ENCODE measurements at regions not wholly inside any gene's neighbourhood (a gene's known extent, or its start where the extent isn't known, plus 50 kb on each side); places are given as distances from the start of the nearest gene placed in this dataset.

GRCh38 chr14:23725980-23726710 lies 90.0 kb downstream of the DHRS2 start:
- no peak for DNase-seq (ENCODE audit: low read depth, low spot score)
- H3K27ac ChIP-seq (ENCODE audit: control insufficient read depth, insufficient read depth, low read length), result no peak overlapping the region
- dilution Hi-C loops (cut with MboI; ENCODE audit: extremely low pct_ligation_motif_present, low sequenced_read_pairs), result no loop called here

GRCh38 chr14:23727566-23728335 lies 91.6 kb downstream of the DHRS2 start:
- no peak overlapping the region for H3K4me2 ChIP-seq (ENCODE audit: control insufficient read depth, extremely low read depth, insufficient read depth, low read depth, low read length)
- H3K9me1 ChIP-seq (ENCODE audit: control insufficient read depth, extremely low read depth, insufficient read depth, low read length), result no peaks in the 10 kb centered on the region
- H3K27ac ChIP-seq (ENCODE audit: control insufficient read depth, insufficient read depth, low read length), result no peak overlapping the region
- no peaks in the 10 kb centered on the region for H3K79me2 ChIP-seq (ENCODE audit: control insufficient read depth, insufficient read depth, low read length)
- H4K20me1 ChIP-seq (ENCODE audit: control insufficient read depth, extremely low read depth, insufficient read depth, low read length), result no peaks in the 10 kb centered on the region
- DNase-seq (ENCODE audit: low read depth, low spot score), result peak; percentile 23
- no peak for TF ChIP-seq EZH2 (IDR thresholded peaks at IDR 0.05; ENCODE audit: low read length)
- peak; percentile 42 to 50 (median 45) for TF ChIP-seq CTCF (optimal IDR thresholded peaks at IDR 0.05 in 1 of 3, IDR thresholded peaks at IDR 0.05 in 1 of 3, conservative IDR thresholded peaks at IDR 0.05 in 1 of 3; ENCODE audit: extremely low read depth in 1 of 3, insufficient read depth in 2 of 3, low read length in 3 of 3)
- H3K4me1 ChIP-seq (ENCODE audit: control insufficient read depth, extremely low read depth, insufficient read depth, low read length), result peaks cover 5% of the 10 kb centered on the region
- no peak overlapping the region for H3K4me3 ChIP-seq (ENCODE audit: control insufficient read depth in 2 of 3, extremely low read depth in 1 of 3, insufficient read depth in 2 of 3, low read depth in 1 of 3, low read length in 3 of 3)
- H2AFZ ChIP-seq (ENCODE audit: control insufficient read depth, low read length), result no peak overlapping the region
- H3K9ac ChIP-seq (ENCODE audit: control insufficient read depth, extremely low read depth, insufficient read depth, low read length), result no peak overlapping the region
- H3K9me3 ChIP-seq (ENCODE audit: control insufficient read depth, low read depth, low read length), result no peaks in the 10 kb centered on the region
- no peak for FAIRE-seq
- H3K36me3 ChIP-seq (ENCODE audit: control insufficient read depth in 2 of 2, extremely low read depth in 1 of 2, insufficient read depth in 2 of 2, low read length in 2 of 2), result no peaks in the 10 kb centered on the region
- dilution Hi-C loops (cut with MboI; ENCODE audit: extremely low pct_ligation_motif_present, low sequenced_read_pairs), result no loop called here
- H3K27me3 ChIP-seq (ENCODE audit: control insufficient read depth, extremely low read depth, insufficient read depth, low read length), result no peaks in the 10 kb centered on the region

More at GRCh38 chr14:23725980-23726710, 90.0 kb downstream of the DHRS2 start:
- Histone ChIP-seq H3K4me1 (ENCODE audit: control insufficient read depth, extremely low read depth, insufficient read depth, low read length) (peaks cover 5% of the 10 kb centered on the region), H4K20me1 (ENCODE audit: control insufficient read depth, extremely low read depth, insufficient read depth, low read length) (no peaks in the 10 kb centered on the region), H3K9me1 (ENCODE audit: control insufficient read depth, extremely low read depth, insufficient read depth, low read length) (no peaks in the 10 kb centered on the region), H3K79me2 (ENCODE audit: control insufficient read depth, insufficient read depth, low read length) (no peaks in the 10 kb centered on the region), H3K36me3 (ENCODE audit: control insufficient read depth in 2 of 2, extremely low read depth in 1 of 2, insufficient read depth in 2 of 2, low read length in 2 of 2) (no peaks in the 10 kb centered on the region), H3K4me2 (ENCODE audit: control insufficient read depth, extremely low read depth, insufficient read depth, low read depth, low read length) (no peak overlapping the region), H3K9ac (ENCODE audit: control insufficient read depth, extremely low read depth, insufficient read depth, low read length) (no peak overlapping the region), H2AFZ (ENCODE audit: control insufficient read depth, low read length) (no peak overlapping the region), H3K4me3 (ENCODE audit: control insufficient read depth in 2 of 3, extremely low read depth in 1 of 3, insufficient read depth in 2 of 3, low read depth in 1 of 3, low read length in 3 of 3) (no peak overlapping the region), H3K27me3 (ENCODE audit: control insufficient read depth, extremely low read depth, insufficient read depth, low read length) (no peaks in the 10 kb centered on the region), H3K9me3 (ENCODE audit: control insufficient read depth, low read depth, low read length) (no peaks in the 10 kb centered on the region)
- no peak for FAIRE-seq
- TF ChIP-seq CTCF (optimal IDR thresholded peaks at IDR 0.05 in 1 of 3, IDR thresholded peaks at IDR 0.05 in 1 of 3, conservative IDR thresholded peaks at IDR 0.05 in 1 of 3; ENCODE audit: extremely low read depth in 1 of 3, insufficient read depth in 2 of 3, low read length in 3 of 3) (no peak), EZH2 (IDR thresholded peaks at IDR 0.05; ENCODE audit: low read length) (no peak)
